ENCODE measurements at regions not wholly inside any gene's neighbourhood (a gene's known extent, or its start where the extent isn't known, plus 50 kb on each side); places are given as distances from the start of the nearest gene placed in this dataset.

GRCh38 chr13:63421123-63421522, 2005.5 kb upstream of the PCDH20 start:
- Mint-ChIP-seq H3K4me1 (ENCODE audit: unreplicated experiment) (peaks cover 13% of the 10 kb centered on the region), H3K36me3 (ENCODE audit: unreplicated experiment) (peaks cover 2% of the 10 kb centered on the region), H3K27ac (ENCODE audit: unreplicated experiment) (no peak overlapping the region), H3K27me3 (ENCODE audit: unreplicated experiment) (no peaks in the 10 kb centered on the region), H3K4me3 (ENCODE audit: unreplicated experiment) (no peak overlapping the region), H3K9me3 (ENCODE audit: unreplicated experiment) (peaks cover 3% of the 10 kb centered on the region)
- DNase-seq (ENCODE audit: extremely low spot score, unreplicated experiment) = no peak
- TF ChIP-seq CTCF (IDR thresholded peaks at IDR 0.05) = no peak

- no peak overlapping the region for H3K27ac Mint-ChIP-seq (ENCODE audit: unreplicated experiment)
- DNase-seq (ENCODE audit: extremely low spot score, unreplicated experiment) = no peak
- TF ChIP-seq CTCF (IDR thresholded peaks at IDR 0.05) = no peak
- H3K9me3 Mint-ChIP-seq (ENCODE audit: unreplicated experiment) = peaks cover 5% of the 10 kb centered on the region
- H3K27me3 Mint-ChIP-seq (ENCODE audit: unreplicated experiment) = no peaks in the 10 kb centered on the region
- H3K4me1 Mint-ChIP-seq (ENCODE audit: unreplicated experiment) = peaks cover 13% of the 10 kb centered on the region
- peaks cover 3% of the 10 kb centered on the region for H3K36me3 Mint-ChIP-seq (ENCODE audit: unreplicated experiment)
- no peak overlapping the region for H3K4me3 Mint-ChIP-seq (ENCODE audit: unreplicated experiment)
These were observed 2005.0 kb upstream of the PCDH20 start for GRCh38 chr13:63420685-63421084.

- no peak for TF ChIP-seq CTCF (IDR thresholded peaks at IDR 0.05)
- Mint-ChIP-seq H3K27me3 (ENCODE audit: unreplicated experiment) (no peaks in the 10 kb centered on the region), H3K9me3 (ENCODE audit: unreplicated experiment) (peaks cover 11% of the 10 kb centered on the region), H3K4me3 (ENCODE audit: unreplicated experiment) (no peak overlapping the region), H3K36me3 (ENCODE audit: unreplicated experiment) (peaks cover 3% of the 10 kb centered on the region), H3K4me1 (ENCODE audit: unreplicated experiment) (peaks cover 12% of the 10 kb centered on the region), H3K27ac (ENCODE audit: unreplicated experiment) (no peak overlapping the region)
- DNase-seq (ENCODE audit: extremely low spot score, unreplicated experiment) = no peak
These were observed 1998.6 kb upstream of the PCDH20 start for GRCh38 chr13:63414247-63414646.

- Mint-ChIP-seq H3K27ac (ENCODE audit: unreplicated experiment) (no peak overlapping the region), H3K9me3 (ENCODE audit: unreplicated experiment) (no peaks in the 10 kb centered on the region), H3K4me1 (ENCODE audit: unreplicated experiment) (peaks cover 25% of the 10 kb centered on the region), H3K36me3 (ENCODE audit: unreplicated experiment) (no peaks in the 10 kb centered on the region), H3K27me3 (ENCODE audit: unreplicated experiment) (no peaks in the 10 kb centered on the region), H3K4me3 (ENCODE audit: unreplicated experiment) (no peak overlapping the region)
- TF ChIP-seq CTCF (IDR thresholded peaks at IDR 0.05) = no peak
- DNase-seq (ENCODE audit: extremely low spot score, unreplicated experiment) = no peak
These were observed 1994.2 kb upstream of the PCDH20 start for GRCh38 chr13:63409791-63410351.

GRCh38 chr13:63408331-63409189, 1992.9 kb upstream of the PCDH20 start:
- Mint-ChIP-seq H3K4me3 (ENCODE audit: unreplicated experiment) (no peak overlapping the region), H3K4me1 (ENCODE audit: unreplicated experiment) (peaks cover 25% of the 10 kb centered on the region), H3K36me3 (ENCODE audit: unreplicated experiment) (no peaks in the 10 kb centered on the region), H3K27ac (ENCODE audit: unreplicated experiment) (peak overlapping the region; percentile 90), H3K27me3 (ENCODE audit: unreplicated experiment) (no peaks in the 10 kb centered on the region), H3K9me3 (ENCODE audit: unreplicated experiment) (no peaks in the 10 kb centered on the region)
- no peak for TF ChIP-seq CTCF (IDR thresholded peaks at IDR 0.05)
- no peak for DNase-seq (ENCODE audit: extremely low spot score, unreplicated experiment)
